Thyroid gland (tissue), 4 donors: ENCODE measurements at regions not wholly inside any gene's neighbourhood (a gene's known extent, or its start where the extent isn't known, plus 50 kb on each side); places are given as distances from the start of the nearest gene placed in this dataset.
A peak's percentile ranks its signal among the peaks of the same experiment; 100 is the strongest.

Experiments used
- DNase-seq, 2 donors: peaks; one replicate each; pipeline ENCODE4 v3.0.0-alpha.2; 2019
- H3K27ac ChIP-seq, 3 donors: fragments of 200-600 bp; sonication (generic); 1 replicate in 2 of 3; 2 replicates in 1 of 3; pipeline ENCODE4 v1.5.1; 2016 to 2019; ENCODE audit warnings: mild to moderate bottlenecking in 1 of 3, moderate library complexity in 1 of 3
- H3K27me3 ChIP-seq: fragments of 200-600 bp; sonication (generic); one replicate; pipeline ENCODE4 v1.5.1; 2019
- H3K36me3 ChIP-seq, 2 donors: fragments of 200-600 bp; sonication (generic); one replicate each; pipeline ENCODE4 v1.5.1; 2016 to 2019
- H3K4me1 ChIP-seq, 2 donors: fragments of 200-600 bp; sonication (generic); one replicate each; pipeline ENCODE4 v1.5.1; 2017 to 2019
- H3K4me3 ChIP-seq, 3 donors: fragments of 200-600 bp; sonication (generic); replicated peaks in 1 of 3; 1 replicate in 2 of 3; 2 replicates in 1 of 3; pipeline ENCODE4 v1.5.1; 2016; ENCODE audit warnings: mild to moderate bottlenecking in 1 of 3
- H3K9me3 ChIP-seq: fragments of 200-600 bp; sonication (generic); one replicate; pipeline ENCODE4 v1.5.1; 2017
- POLR2A ChIP-seq, 2 donors: fragments of 450-650 bp; IDR thresholded peaks; one replicate each; pipeline ENCODE4 v1.6.1; 2017; ENCODE audit warnings: antibody characterized with exemption in 2 of 2, mild to moderate bottlenecking in 2 of 2, moderate library complexity in 1 of 2
- WGBS, 2 donors: methylation state at CpG; one replicate each; pipeline ENCODE4 v1.1.5; 2017; 5-methylcytosine and 5-hydroxymethylcytosine counted together
- intact Hi-C: fragments of 100-400 bp; cut with DNase I; formaldehyde crosslinking; loops from one replicate; pipeline ENCODE4 v1.15.1; 2023
- TF ChIP-seq, protein P1 (sequence below), 6 experiments: fragments of 200-600 bp in 3 of 6; fragments of 450-650 bp in 3 of 6; sonication (generic) in 3 of 6; IDR thresholded peaks; one replicate each; pipeline ENCODE4 v1.5.1; 2016 to 2019; ENCODE audit warnings: antibody characterized with exemption in 6 of 6, mild to moderate bottlenecking in 2 of 6, inconsistent platforms in 1 of 6, moderate library complexity in 1 of 6

DNA sequence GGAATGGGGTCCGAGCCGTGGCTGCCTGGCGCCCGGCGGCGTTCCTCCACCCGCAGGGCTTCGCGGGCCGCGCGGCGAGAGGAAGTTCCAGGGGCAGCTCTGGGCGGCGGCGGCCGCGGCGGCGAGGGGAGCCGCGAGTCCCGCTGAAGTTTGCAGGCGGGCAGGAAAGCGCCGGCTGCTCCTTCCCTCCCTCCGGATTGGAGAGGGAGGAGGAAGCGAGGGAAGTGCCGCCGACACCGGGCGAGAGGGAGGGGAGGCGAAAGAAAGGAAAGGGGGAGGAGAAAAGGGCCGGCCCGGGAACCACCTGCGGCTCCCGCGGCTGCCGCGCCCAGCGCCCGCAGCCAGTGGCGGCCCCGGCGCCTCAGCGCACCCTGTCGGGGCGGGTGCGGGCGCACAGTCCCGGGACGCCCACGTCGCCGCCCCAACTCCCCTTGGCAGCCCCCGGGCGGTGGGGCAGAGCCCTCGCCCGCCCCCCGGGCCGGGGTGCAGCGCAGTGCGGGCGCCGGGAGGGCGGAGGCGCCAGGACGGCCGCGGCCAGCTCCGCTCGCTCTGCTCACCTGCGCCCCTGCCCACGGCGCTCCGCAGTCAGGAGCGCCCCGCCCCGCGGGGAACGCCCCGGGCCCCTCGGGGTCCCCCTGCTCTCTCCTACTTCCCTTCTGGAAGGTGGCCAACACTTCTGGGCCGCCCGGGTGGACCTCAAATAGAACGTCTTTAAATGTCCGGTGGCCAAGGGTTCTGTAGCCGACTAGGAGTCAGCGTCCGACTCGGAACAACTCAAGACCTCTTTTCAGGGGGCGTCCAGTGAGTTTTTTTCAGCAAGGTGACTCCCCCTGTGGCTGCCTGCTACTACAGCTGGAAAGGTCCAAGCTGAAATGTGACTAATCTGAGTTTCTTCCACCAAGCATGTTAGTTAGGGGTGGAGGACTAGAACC lies 80.3 kb upstream of the CCDC28A start:
- Histone ChIP-seq H3K27ac (peak overlapping the region; percentile 39 to 70 (median 70)), H3K9me3 (no peaks in the 10 kb centered on the region), H3K4me1 (peaks cover 3 to 4% of the 10 kb centered on the region in 2 donors), H3K4me3 (peak overlapping the region; percentile 40 to 79 (median 73)), H3K27me3 (no peaks in the 10 kb centered on the region), H3K36me3 (no peaks in the 10 kb centered on the region)
- peak in 1 of 2 donors; percentile 66 for TF ChIP-seq POLR2A (IDR thresholded peaks at IDR 0.05)
- TF ChIP-seq, protein P1, sequence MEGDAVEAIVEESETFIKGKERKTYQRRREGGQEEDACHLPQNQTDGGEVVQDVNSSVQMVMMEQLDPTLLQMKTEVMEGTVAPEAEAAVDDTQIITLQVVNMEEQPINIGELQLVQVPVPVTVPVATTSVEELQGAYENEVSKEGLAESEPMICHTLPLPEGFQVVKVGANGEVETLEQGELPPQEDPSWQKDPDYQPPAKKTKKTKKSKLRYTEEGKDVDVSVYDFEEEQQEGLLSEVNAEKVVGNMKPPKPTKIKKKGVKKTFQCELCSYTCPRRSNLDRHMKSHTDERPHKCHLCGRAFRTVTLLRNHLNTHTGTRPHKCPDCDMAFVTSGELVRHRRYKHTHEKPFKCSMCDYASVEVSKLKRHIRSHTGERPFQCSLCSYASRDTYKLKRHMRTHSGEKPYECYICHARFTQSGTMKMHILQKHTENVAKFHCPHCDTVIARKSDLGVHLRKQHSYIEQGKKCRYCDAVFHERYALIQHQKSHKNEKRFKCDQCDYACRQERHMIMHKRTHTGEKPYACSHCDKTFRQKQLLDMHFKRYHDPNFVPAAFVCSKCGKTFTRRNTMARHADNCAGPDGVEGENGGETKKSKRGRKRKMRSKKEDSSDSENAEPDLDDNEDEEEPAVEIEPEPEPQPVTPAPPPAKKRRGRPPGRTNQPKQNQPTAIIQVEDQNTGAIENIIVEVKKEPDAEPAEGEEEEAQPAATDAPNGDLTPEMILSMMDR (IDR thresholded peaks at IDR 0.05) = peak in 2 of 6 experiments; percentile 12 to 25
- intact Hi-C loops = loop anchor here (5.0 kb wide), 1 partner anchor 74 kb away; no protein-coding TSS in a partner anchor
- DNase-seq = peak; percentile 77 to 79
- WGBS, 2 donors = 0 to 3% methylated on average over 20 to 42 of the region's 92 CpGs

DNA sequence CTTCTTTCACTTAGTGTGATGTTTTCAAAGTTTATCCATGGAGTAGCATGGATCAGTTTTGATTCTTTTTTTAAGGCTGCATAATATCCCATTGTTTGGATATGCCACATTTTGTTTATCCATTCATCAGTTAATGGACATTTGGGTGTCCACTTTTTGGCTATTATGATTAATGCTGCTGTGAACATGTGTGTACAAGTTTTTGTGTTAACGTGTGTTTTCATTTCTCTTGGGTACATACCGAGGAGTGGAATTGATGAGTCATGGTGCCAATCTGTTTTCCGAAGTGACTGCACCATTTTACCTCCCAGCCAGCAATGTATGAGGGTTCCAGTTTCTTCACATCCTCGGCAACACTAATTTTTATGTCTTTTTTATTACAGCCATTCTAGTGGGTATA lies 78.4 kb upstream of the CCDC28A start:
- Histone ChIP-seq H3K36me3 (no peaks in the 10 kb centered on the region), H3K27me3 (no peaks in the 10 kb centered on the region), H3K9me3 (no peaks in the 10 kb centered on the region), H3K4me1 (peaks cover 3 to 4% of the 10 kb centered on the region in 2 donors), H3K27ac (no peak overlapping the region), H3K4me3 (no peak overlapping the region)
- intact Hi-C loops = no loop called here
- TF ChIP-seq, protein P1 (IDR thresholded peaks at IDR 0.05) = no peak
- TF ChIP-seq POLR2A (IDR thresholded peaks at IDR 0.05) = no peak
- 92 to 97% methylated on average over 4 of the region's 4 CpGs for WGBS, 2 donors
- DNase-seq = no peak

DNA sequence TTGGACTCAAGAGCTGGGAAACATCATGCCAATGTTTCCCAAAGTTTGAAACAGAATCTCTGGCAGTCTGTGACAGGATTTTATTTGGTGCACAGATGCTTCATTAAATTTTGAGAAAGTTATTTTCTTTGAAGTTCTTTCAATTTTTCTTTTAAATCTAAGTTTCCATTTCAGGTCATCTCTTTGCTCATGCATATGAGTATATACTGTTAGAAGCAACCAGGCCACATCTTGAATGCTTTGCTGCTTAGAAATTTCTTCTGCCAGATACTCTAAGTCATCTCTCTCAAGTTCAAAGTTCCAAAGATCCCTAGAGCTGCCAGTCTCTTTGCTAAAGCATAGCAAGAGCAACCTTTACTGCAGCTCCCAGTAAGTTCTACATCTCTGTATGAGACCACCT lies 59.1 kb upstream of the CCDC28A start:
- TF ChIP-seq, protein P1 (IDR thresholded peaks at IDR 0.05) = no peak
- TF ChIP-seq POLR2A (IDR thresholded peaks at IDR 0.05) = no peak
- Histone ChIP-seq H3K4me1 (no peaks in the 10 kb centered on the region), H3K9me3 (no peaks in the 10 kb centered on the region), H3K27me3 (no peaks in the 10 kb centered on the region), H3K4me3 (no peak overlapping the region), H3K27ac (no peak overlapping the region), H3K36me3 (no peaks in the 10 kb centered on the region)
- DNase-seq = no peak
- intact Hi-C loops = no loop called here

DNA sequence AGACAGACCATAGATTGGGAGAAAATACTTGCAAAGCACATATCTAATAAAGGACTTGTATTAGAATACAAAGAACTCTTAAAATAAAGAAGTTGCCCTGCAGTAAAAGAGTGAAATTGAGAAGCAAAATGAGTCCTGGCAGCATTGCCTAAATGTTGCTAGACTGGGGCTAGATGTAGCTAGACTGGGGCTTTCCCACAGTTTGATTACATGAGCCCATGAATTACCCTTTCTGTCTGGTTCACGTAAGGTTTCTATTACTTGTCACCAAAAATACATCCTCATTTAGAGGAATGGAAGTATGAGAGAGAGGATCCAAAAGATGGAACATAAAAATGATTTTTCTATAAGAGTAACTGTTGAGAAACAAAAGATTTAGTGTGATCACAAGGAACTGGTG lies 57.6 kb upstream of the CCDC28A start:
- H3K27ac ChIP-seq = no peak overlapping the region
- no peak overlapping the region for H3K4me3 ChIP-seq
- no peaks in the 10 kb centered on the region for H3K4me1 ChIP-seq
- no peaks in the 10 kb centered on the region for H3K9me3 ChIP-seq
- 72 to 80% methylated on average over 1 of the region's 1 CpG for WGBS, 2 donors
- intact Hi-C loops = no loop called here
- DNase-seq = no peak
- no peaks in the 10 kb centered on the region for H3K36me3 ChIP-seq
- no peak for TF ChIP-seq POLR2A (IDR thresholded peaks at IDR 0.05)
- TF ChIP-seq, protein P1 (IDR thresholded peaks at IDR 0.05) = no peak
- H3K27me3 ChIP-seq = no peaks in the 10 kb centered on the region

DNA sequence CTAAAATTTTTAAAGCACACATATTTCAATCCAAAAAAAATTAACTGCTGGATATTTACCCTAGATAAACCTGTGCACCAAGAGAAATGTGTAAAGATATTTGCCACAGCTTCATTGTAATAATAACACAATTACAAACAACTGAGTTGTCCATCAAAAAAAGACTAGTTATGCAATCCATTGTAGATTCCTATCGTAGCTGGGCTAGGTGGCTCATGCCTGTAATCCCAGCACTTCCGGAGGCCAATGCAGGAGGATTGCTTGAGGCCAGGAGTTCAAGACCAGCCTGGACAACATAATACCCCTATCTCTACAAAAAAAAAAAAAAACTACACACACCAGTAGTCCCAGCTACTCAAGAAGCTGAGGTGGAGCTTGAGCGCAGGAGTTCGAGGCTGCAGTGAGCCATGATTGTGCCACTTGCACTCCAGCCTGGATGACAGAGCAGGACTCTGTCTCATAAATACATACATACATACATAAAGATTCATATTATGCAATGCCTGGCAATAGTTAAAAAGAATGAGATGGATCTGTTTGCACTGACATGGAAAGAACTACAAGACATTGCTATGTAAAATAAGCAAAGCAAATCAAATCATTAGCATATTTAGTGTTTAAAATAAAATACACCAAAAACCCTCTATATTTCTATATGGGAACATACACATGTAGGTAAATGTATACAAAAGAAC lies 56.5 kb upstream of the CCDC28A start:
- intact Hi-C loops = no loop called here
- Histone ChIP-seq H3K27ac (no peak overlapping the region), H3K4me3 (no peak overlapping the region), H3K36me3 (no peaks in the 10 kb centered on the region), H3K27me3 (no peaks in the 10 kb centered on the region), H3K4me1 (no peaks in the 10 kb centered on the region), H3K9me3 (no peaks in the 10 kb centered on the region)
- TF ChIP-seq POLR2A (IDR thresholded peaks at IDR 0.05) = no peak
- TF ChIP-seq, protein P1 (IDR thresholded peaks at IDR 0.05) = no peak
- no peak for DNase-seq
- 87 to 91% methylated on average over 4 of the region's 4 CpGs for WGBS, 2 donors
